Natural killer cell (primary cell): ENCODE measurements at regions not wholly inside any gene's neighbourhood (a gene's known extent, or its start where the extent isn't known, plus 50 kb on each side); places are given as distances from the start of the nearest gene placed in this dataset.
"Not testable (repeated sequence)": the region's sequence is repeated elsewhere in the genome, so short reads cannot be mapped to it uniquely, and the experiment has no call there.

Experiments used
- ATAC-seq, 3 donors: fragments of 150-1000 bp in 2 of 3; fragments of 200-7000 bp in 1 of 3; cut with Tn5 transposase; 1 replicate in 1 of 3; 2 replicates in 2 of 3; pipeline ENCODE4 v1.10.0; 2021; ENCODE audit warnings: mild to moderate bottlenecking in 2 of 3, moderate library complexity in 2 of 3
- DNase-seq, 2 donors: peaks; one replicate each; pipeline versions ENCODE4 v3.0.0 to v3.0.0-alpha.2; 2013 to 2021; ENCODE audit warnings: mixed read lengths in 1 of 2
- H3K27ac ChIP-seq: one replicate; pipeline ENCODE4 v1.5.1; 2013; ENCODE audit warnings: mild to moderate bottlenecking, low read length
- H3K27me3 ChIP-seq: one replicate; pipeline ENCODE4 v1.6.1; 2013; ENCODE audit warnings: low read length; ENCODE audit not compliant: control insufficient read depth, insufficient read depth
- H3K36me3 ChIP-seq: one replicate; pipeline ENCODE4 v1.6.1; 2013; ENCODE audit warnings: low read length; ENCODE audit not compliant: control insufficient read depth, insufficient read depth
- H3K4me1 ChIP-seq: one replicate; pipeline ENCODE4 v1.6.1; 2013; ENCODE audit warnings: low read length; ENCODE audit not compliant: control insufficient read depth, insufficient read depth
- H3K4me3 ChIP-seq: one replicate; pipeline ENCODE4 v1.5.1; 2013; ENCODE audit warnings: low read length
- H3K9me3 ChIP-seq: one replicate; pipeline ENCODE4 v1.6.1; 2013; ENCODE audit warnings: low read length; ENCODE audit not compliant: control insufficient read depth, insufficient read depth
- H3K27ac Mint-ChIP-seq, 2 donors: one replicate each; pipeline ENCODE4 v1.8.0; 2022; ENCODE audit warnings: mild to moderate bottlenecking in 2 of 2, mixed read lengths in 2 of 2, moderate library complexity in 1 of 2
- H3K27me3 Mint-ChIP-seq, 2 donors: one replicate each; pipeline ENCODE4 v1.8.0; 2022; ENCODE audit warnings: low read depth in 2 of 2, mixed read lengths in 2 of 2
- H3K36me3 Mint-ChIP-seq: one replicate; pipeline ENCODE4 v1.8.0; 2022; ENCODE audit warnings: mixed read lengths
- H3K4me1 Mint-ChIP-seq, 2 donors: one replicate each; pipeline ENCODE4 v1.8.0; 2022; ENCODE audit warnings: mixed read lengths in 2 of 2
- H3K4me3 Mint-ChIP-seq: one replicate; pipeline ENCODE4 v1.8.0; 2022; ENCODE audit warnings: mild to moderate bottlenecking, moderate library complexity, mixed read lengths
- H3K9me3 Mint-ChIP-seq, 2 donors: one replicate each; pipeline ENCODE4 v1.8.0; 2022; ENCODE audit warnings: mixed read lengths in 2 of 2
- CTCF ChIP-seq: fragments of 200-600 bp; IDR thresholded peaks from one replicate; pipeline ENCODE4 v1.8.0; 2022; ENCODE audit warnings: antibody characterized with exemption
- WGBS: methylation state at CpG from one replicate; pipeline ENCODE4 v1.1.7; 2013; ENCODE audit warnings: missing lambda C conversion rate; ENCODE audit not compliant: insufficient coverage; 5-methylcytosine and 5-hydroxymethylcytosine counted together
- intact Hi-C: fragments of 100-400 bp; cut with micrococcal nuclease; formaldehyde crosslinking; loops from one replicate; pipeline ENCODE4 v1.14.2; 2022

- 76% methylated on average over 8 of the region's 9 CpGs for WGBS
- Mint-ChIP-seq H3K27me3 (peaks cover 0 to 5% of the 10 kb centered on the region in 2 donors), H3K4me3 (no peak overlapping the region), H3K9me3 (peaks cover 2% of the 10 kb centered on the region in 2 donors), H3K36me3 (no peaks in the 10 kb centered on the region), H3K27ac (no peak overlapping the region), H3K4me1 (peaks cover 0 to 5% of the 10 kb centered on the region in 2 donors)
- no peak overlapping the region for H3K4me3 ChIP-seq
- H3K36me3 ChIP-seq = no peaks in the 10 kb centered on the region
- ATAC-seq = no peak
- intact Hi-C loops = no loop called here
- DNase-seq = no peak
- peaks cover 6% of the 10 kb centered on the region for H3K9me3 ChIP-seq
- H3K4me1 ChIP-seq = no peaks in the 10 kb centered on the region
- TF ChIP-seq CTCF = no peak
- H3K27me3 ChIP-seq = no peaks in the 10 kb centered on the region
- no peak overlapping the region for H3K27ac ChIP-seq
These were observed 56.0 kb upstream of the SORCS2 start for GRCh38 chr4:7136351-7136750.

- 49% methylated on average over 13 of the region's 13 CpGs for WGBS
- no peaks in the 10 kb centered on the region for H3K27me3 ChIP-seq
- H3K4me1 ChIP-seq = no peaks in the 10 kb centered on the region
- no peak overlapping the region for H3K4me3 Mint-ChIP-seq
- no peak for TF ChIP-seq CTCF
- H3K27me3 Mint-ChIP-seq = peaks cover 0 to 5% of the 10 kb centered on the region in 2 donors
- H3K36me3 Mint-ChIP-seq = no peaks in the 10 kb centered on the region
- ATAC-seq (peak in 1 of 3 donors; percentile 29), DNase-seq (no peak)
- no peak overlapping the region for H3K4me3 ChIP-seq
- no peak overlapping the region for H3K27ac Mint-ChIP-seq
- no peaks in the 10 kb centered on the region for H3K36me3 ChIP-seq
- no peak overlapping the region for H3K27ac ChIP-seq
- peaks cover 6% of the 10 kb centered on the region for H3K9me3 ChIP-seq
- H3K4me1 Mint-ChIP-seq = peaks cover 0 to 5% of the 10 kb centered on the region in 2 donors
- H3K9me3 Mint-ChIP-seq = peaks cover 2% of the 10 kb centered on the region in 2 donors
- intact Hi-C loops = no loop called here
These were observed 57.0 kb upstream of the SORCS2 start for GRCh38 chr4:7135389-7135746.

DNA sequence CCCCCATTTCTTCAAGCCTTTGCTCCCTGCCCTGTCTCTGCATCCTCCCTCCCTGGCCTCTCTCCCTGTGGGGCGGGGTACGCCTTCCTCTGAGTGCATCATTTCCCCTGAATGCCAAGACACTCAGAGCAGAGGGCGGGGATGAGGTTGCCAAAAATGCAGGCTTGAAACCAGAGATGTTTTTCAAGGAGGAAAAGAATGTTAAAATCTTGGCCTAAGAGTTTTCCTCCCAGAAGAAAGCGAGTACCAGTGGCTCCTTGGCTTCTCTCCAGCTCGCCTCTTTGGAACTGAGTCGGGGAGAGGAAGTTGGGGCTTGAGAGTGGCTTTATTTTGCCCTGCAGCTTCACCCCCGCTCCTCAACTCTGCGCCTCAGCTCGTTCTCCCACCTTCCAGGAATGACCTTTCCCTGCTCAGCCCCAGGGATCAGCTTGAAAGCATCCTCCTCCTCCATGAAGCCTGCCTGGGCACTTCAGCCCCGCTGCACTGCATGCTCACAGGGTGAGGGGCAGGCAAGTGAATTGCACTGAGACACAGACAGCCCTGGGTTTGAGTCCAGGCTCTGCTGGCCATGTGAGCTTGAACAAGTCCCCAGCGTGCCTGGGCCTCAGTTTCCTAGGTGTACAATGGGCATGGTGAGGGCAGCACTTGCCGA, 57.5 kb upstream of the SORCS2 start:
- DNase-seq = no peak
- Histone ChIP-seq H3K27ac (no peak overlapping the region), H3K4me3 (no peak overlapping the region), H3K9me3 (peaks cover 6% of the 10 kb centered on the region), H3K4me1 (no peaks in the 10 kb centered on the region), H3K36me3 (no peaks in the 10 kb centered on the region), H3K27me3 (no peaks in the 10 kb centered on the region)
- H3K27ac Mint-ChIP-seq = no peak overlapping the region
- peaks cover 2% of the 10 kb centered on the region in 2 donors for H3K9me3 Mint-ChIP-seq
- H3K4me3 Mint-ChIP-seq = no peak overlapping the region
- peaks cover 0 to 5% of the 10 kb centered on the region in 2 donors for H3K4me1 Mint-ChIP-seq
- TF ChIP-seq CTCF = no peak
- WGBS = 23% methylated on average over 12 of the region's 12 CpGs
- intact Hi-C loops = no loop called here
- H3K36me3 Mint-ChIP-seq = no peaks in the 10 kb centered on the region
- peak in 1 of 3 donors; percentile 19 for ATAC-seq
- peaks cover 0 to 5% of the 10 kb centered on the region in 2 donors for H3K27me3 Mint-ChIP-seq

DNA sequence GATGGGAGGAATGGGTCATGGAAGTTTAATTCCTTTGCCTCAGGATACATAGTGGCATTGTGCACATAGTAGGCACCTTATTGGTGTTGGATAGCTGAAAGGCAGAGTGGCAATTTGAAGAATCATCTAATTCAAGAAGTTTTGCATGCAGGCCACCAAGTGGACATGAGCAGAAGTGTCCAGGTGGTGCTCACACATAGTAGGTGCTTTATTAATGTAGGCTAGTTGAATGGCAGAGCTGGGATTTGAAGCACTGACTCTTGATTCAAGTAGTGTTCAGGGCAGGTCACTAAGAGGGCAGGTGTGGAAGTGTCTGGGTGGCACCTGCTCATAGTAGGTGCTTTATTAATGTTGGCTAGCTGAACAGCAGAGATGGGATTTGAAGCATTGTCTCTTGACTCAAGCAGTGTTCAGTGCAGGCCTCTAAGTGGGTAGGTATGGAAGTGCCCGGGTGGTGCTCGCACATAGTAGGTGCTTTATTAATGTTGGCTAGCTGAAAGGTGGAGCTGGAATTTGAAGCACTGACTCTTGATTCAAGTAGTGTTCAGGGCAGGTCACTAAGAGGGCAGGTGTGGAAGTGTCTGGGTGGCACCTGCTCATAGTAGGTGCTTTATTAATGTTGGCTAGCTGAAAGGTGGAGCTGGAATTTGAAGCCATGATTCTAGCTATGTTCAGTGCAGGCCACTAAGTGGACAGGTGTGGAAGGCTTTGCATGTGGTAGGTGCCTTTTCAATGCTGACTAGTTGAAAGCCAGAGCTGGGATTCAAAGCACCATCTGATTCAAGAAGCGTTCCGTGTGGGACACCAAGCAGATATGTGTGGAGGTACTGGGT, 58.3 kb upstream of the SORCS2 start:
- intact Hi-C loops, H3K9me3 Mint-ChIP-seq, H3K4me1 Mint-ChIP-seq, H3K27ac ChIP-seq, H3K27me3 ChIP-seq, H3K27me3 Mint-ChIP-seq, H3K9me3 ChIP-seq, H3K4me1 ChIP-seq, ATAC-seq, H3K27ac Mint-ChIP-seq, H3K36me3 ChIP-seq, H3K4me3 Mint-ChIP-seq, DNase-seq, H3K36me3 Mint-ChIP-seq, H3K4me3 ChIP-seq: not testable (repeated sequence)
- 98% methylated on average over 4 of the region's 4 CpGs for WGBS
